ENCODE measurements at regions not wholly inside any gene's neighbourhood (a gene's known extent, or its start where the extent isn't known, plus 50 kb on each side); places are given as distances from the start of the nearest gene placed in this dataset.

- no peak for TF ChIP-seq CTCF (IDR thresholded peaks at IDR 0.05)
Observed at GRCh38 chr18:76179257-76179656, 315.8 kb downstream of the ZNF516 start.

- TF ChIP-seq CTCF (IDR thresholded peaks at IDR 0.05), result no peak
Observed at GRCh38 chr18:76177160-76177559, 317.9 kb downstream of the ZNF516 start.

GRCh38 chr18:76174451-76174850, 320.6 kb downstream of the ZNF516 start:
- no peak for TF ChIP-seq CTCF (IDR thresholded peaks at IDR 0.05)

GRCh38 chr18:76169733-76170132, 325.3 kb downstream of the ZNF516 start:
- TF ChIP-seq CTCF (IDR thresholded peaks at IDR 0.05), result peak; percentile 45

GRCh38 chr18:76167845-76168621, 327.0 kb downstream of the ZNF516 start:
- no peak for TF ChIP-seq CTCF (IDR thresholded peaks at IDR 0.05)

- peak; percentile 28; the same call in 1 of the 2 replicates for TF ChIP-seq CTCF (IDR thresholded peaks at IDR 0.05)
Observed at GRCh38 chr18:76167410-76167809, 327.6 kb downstream of the ZNF516 start.

GRCh38 chr18:76162886-76163285, 332.2 kb downstream of the ZNF516 start:
- no peak for TF ChIP-seq CTCF (IDR thresholded peaks at IDR 0.05)

- no peak for TF ChIP-seq CTCF (IDR thresholded peaks at IDR 0.05)
Observed at GRCh38 chr18:76161983-76162382, 333.1 kb downstream of the ZNF516 start.

Measured in LNCAP (cell line).